Fibroblast of the conjunctiva (primary cell): ENCODE measurements at regions not wholly inside any gene's neighbourhood (a gene's known extent, or its start where the extent isn't known, plus 50 kb on each side); places are given as distances from the start of the nearest gene placed in this dataset.

Experiments
- DNase-seq: peaks from one replicate; pipeline ENCODE4 v3.0.0-alpha.2; 2010; ENCODE audit warnings: low read depth

DNA sequence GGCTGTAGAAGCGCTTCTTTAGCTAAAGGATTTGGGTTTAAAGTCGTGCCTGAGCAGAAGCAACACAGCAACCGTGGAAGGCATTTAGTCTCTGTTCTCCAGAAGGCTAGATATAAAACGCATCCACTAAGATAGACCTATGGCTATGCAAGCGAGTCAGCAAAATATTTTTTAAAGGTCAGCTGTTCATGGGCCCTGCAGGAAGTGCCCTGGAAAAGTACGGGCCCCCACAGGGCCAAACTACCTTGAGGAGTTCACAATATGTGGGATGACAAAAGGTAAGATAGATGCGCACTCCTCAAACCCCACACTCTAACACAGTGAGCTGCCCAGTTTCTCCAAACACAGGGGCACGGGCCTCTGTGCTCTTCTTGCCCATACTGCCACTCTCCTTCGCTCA lies 261.6 kb downstream of the VPS13C start:
- DNase-seq, result no peak

GRCh38 chr15:61796056-61796455 lies 264.2 kb downstream of the VPS13C start:
- DNase-seq, result peak; percentile 75

DNA sequence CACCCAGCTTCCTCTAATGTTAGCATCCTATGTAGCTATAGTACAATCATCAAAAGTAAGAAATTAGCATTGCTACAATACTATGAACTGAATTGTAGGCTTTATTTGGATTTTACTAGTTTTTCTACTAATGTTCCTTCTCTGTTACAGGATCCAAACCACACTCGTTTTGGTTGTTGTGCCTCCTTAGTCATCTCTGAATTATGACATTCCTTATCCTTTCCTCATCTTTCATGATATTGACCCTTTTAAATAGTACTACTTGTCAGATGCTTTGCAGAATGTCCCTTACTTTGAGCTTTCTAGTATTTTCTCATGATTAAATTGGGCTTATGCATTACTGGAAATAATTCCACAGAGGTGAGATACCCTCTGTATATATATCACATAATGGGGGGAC lies 265.4 kb downstream of the VPS13C start:
- peak; percentile 35 for DNase-seq

DNA sequence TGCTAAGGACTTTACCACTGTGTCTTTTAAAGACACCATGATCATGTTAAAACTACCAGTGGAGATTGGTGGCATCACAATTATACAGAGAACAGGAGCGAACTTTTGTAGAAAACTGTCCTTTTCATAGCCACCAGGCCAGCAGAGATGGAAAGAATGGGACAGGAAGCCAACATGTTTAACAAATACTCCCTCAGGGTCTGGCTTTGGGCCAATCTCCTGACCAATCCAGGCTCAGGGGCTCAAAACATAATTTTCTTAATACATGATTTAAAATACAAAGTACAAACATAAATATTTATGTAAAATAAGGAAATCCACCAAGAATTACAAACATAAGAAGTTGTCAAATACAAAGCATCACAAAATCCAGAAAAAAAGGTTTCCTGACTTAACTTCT lies 266.0 kb downstream of the VPS13C start:
- DNase-seq, result peak; percentile 21

DNA sequence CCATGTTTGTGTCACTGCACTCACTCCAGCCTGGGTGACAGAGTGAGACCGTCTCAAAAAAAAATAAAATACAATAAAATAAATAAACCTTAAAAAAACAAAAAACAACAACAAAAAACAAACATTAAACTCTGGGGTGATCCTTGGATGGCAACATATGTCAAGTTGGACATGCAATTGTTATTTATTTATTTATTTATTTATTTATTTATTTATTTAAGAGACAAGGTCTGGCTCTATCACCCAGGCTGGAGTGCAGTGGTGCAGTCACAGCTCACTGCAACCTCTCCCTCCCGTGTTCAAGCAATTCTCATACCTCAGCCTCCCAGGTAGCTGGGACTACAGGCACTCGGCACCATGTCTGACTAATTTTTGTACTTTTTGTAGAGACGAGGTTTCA lies 275.5 kb downstream of the VPS13C start:
- no peak for DNase-seq

DNA sequence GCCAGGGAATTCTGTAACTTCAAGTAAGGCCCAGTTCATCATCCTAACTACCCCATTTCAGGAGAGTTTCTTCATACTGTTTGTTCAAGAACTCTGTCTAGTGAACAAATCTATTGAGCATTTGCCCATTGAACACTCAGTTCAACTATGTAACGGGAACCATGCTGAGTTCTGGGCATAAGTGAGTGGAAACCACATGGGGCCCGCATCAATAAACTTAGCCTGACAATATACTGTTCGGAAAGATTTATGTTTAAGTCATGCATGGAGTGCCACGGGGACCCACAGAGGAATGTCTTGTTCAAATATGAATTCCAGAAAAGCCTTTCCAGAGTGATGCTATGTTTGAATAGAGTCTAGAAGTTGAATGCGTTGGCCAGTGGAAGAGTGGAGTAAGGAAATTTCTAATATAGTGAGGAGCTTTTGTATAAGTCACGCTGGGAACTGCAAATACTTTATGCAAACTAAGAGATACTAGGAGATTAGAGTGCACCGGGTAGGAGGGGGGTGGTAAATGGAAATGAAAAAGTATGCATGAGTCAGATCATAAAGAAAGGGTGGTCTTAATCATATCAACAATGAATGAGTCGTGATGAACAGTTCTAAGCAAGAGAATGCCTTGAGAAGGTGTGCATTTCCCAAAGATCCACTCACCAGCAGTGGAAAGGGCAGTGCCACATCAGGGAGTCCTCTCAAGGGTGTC lies 279.8 kb downstream of the VPS13C start:
- no peak for DNase-seq

DNA sequence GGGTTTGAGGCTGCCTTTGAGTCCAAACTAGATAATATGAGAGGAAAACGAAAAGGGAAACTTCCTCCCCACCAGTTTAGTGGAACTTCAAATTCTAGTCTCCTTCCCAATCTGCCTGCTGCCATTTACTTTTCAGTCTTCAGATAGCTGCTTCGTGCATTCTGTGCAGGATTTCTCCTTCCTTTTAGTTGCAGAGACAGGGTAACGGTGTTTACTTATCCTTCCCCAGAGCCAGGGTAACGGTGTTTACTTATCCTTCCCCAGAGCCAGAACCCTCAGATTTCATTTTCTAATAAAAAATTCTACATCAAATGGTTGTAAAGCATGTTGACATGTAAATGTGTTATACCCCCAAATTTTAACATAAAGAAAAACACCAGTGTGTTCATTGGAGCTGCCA lies 282.6 kb downstream of the VPS13C start:
- DNase-seq, result no peak

- no peak for DNase-seq
These were observed 290.7 kb downstream of the VPS13C start for GRCh38 chr15:61769557-61769956.

DNA sequence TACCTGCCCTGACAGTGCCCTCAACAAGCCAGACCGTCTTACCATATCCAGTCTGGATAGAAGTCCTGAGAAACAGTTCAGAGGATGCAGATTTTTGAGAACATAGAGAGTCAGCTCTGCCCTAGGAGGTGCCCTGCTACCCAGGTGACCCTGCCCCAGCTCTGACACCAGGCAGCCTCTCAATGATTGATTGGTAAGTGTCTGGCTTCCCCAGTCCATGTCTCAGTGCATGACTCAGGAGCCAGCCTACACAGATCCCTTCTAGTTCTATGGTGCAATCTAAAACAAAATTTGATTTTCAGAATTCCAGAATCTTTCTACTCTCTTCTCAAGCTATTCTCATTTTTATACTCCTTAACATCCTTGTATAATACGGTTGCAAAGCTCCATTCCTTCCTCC lies 292.1 kb downstream of the VPS13C start:
- no peak for DNase-seq

DNA sequence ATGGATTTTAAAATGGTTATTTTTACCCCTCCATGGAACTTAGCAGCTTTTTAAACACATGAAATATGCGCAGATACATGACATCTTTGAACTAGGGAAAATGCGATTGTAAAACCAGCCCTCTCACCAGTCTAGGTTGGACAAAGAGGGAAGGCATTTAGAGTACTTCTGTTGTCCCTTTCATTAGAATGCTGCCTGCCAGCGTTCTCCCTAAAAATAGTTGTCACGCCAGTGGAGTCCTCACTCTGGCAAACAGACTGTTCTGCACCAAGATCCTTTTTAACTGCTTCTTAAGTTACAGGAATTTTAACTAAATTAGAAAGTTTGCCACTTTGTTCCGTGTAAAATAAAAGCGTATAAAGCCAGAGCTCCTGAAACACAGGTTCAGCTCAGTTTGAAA lies 295.3 kb downstream of the VPS13C start:
- DNase-seq, result no peak

- DNase-seq, result no peak
These were observed 296.1 kb downstream of the VPS13C start for GRCh38 chr15:61764141-61764540.

- no peak for DNase-seq
These were observed 297.6 kb downstream of the VPS13C start for GRCh38 chr15:61762676-61763075.

GRCh38 chr15:61759639-61760038 lies 300.6 kb downstream of the VPS13C start:
- DNase-seq, result no peak

GRCh38 chr15:61756071-61756820 lies 304.0 kb downstream of the VPS13C start:
- no peak for DNase-seq

GRCh38 chr15:61755467-61755866 lies 304.8 kb downstream of the VPS13C start:
- DNase-seq, result no peak

GRCh38 chr15:61753018-61753710 lies 307.1 kb downstream of the VPS13C start:
- DNase-seq, result no peak

- no peak for DNase-seq
These were observed 308.2 kb downstream of the VPS13C start for GRCh38 chr15:61752001-61752400.

DNA sequence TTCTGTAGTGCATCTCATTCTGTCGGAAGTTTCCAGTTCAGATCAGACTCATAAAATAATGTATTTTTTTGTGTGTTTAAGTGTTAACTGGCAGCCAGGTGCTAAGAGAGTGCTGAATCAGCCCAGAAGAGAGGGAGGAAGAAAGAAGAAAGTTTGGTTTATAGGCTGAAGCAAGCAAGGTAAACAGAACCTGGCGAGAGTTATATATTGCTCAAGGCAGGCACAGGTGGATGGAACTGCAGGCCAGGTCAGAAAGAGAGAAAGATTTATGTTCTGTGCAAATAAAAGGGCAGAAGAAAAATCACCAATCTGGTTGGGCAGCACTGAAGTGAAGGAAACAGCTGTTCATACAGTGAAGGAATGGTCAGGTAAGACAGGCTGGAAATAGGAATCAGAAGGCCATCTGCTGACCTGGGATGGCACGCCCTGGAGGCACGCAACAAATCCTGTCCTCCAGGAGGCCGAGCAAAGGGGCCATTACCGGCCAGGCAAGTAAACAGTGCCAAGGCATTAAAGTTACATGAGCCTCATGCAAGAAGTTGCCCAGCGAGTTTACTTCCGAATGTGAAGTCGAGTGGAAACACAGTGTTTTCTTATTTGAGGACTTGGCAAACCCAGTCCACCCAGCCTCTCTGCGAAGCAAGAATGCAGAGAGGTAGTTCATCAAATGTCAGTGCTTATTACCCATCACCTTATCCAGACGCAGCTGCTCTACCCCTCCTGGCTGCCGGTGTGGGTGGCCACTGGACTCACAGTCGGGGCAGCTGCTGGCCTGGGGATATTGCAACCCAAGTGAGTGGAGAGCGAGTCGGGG lies 309.8 kb downstream of the VPS13C start:
- DNase-seq, result no peak

DNA sequence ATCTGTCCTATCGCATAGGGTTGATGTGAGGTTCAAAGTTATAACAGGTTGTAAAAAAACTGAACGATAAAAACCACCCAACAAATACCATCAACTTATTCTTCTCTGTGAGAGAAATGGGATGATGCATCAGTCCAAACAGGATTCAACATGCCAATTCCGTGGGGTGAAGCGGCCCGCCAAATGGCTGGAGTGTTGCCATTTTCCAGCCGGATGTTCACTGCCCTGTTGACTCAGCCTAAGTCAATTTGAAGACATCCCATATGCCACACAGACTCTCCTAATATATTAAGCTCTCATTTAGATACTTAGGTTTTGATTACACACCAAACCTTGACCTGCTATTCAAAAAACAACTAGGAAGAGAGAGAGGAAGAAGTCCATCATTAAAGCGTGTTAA lies 311.1 kb downstream of the VPS13C start:
- peak; percentile 30 for DNase-seq

DNA sequence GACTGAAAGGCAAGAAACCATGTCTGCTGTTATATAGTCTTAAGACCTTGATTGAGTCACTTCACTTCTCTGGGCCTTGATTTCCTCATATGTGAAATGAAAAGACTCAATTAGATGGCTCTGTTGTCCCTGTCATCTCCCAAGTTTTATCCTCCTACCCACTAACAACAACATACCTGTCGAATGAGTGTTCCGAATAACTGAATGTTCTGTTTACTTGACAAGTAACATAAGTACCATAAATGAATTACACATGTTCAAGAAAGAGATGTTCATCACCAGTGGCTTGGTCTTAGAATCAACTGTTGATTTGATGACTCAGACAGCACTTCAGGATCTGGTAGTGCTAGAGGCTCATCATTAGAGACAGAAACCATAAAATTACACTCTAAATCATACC lies 311.7 kb downstream of the VPS13C start:
- peak; percentile 47 for DNase-seq

DNA sequence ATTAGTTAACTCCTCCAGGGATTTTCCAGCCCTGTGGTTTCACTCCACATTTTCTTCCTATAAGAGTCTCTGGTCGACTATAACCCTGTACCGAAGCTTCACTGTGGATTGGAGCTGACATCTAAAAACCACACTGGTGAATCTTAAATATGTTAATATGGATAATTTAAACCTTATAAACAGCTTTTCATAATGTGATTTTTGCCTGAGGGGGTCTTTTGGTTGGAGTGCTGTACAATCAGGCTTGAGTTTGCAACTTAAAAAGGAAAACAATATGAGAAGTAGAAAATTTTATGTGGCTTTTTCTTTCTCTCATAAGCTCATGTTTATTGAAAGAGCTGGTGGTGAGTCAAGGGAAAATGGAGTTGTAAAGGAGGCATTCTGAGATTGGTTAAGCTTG lies 313.7 kb downstream of the VPS13C start:
- DNase-seq, result no peak

DNA sequence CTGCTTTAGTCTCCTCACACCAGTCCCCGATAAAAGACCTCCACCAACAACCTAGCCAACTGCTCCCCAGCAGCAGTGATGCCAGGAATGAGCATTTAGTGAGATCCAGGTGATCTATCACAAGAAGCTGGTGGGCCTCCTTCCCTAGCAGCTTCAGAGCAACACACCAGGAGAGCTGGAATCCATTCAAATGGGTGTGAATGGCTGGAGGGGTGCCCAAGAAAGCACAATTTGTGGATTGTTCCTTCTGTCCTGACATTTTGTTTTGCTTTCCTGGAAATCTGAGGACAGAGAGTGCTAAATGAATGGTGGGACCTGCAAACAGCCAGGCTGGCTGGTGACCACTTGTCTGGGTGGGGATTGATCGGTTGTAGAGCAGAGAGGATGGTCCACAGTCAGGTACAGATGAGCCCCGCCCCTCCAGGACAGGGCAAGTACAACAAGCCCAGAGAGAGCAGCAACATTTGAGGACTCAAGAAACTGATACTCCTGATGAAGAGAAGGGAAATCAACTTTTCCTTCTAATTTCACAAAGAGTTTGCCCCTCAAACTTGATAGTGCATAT lies 316.8 kb downstream of the VPS13C start:
- DNase-seq, result no peak
